ENCODE measurements at regions not wholly inside any gene's neighbourhood (a gene's known extent, or its start where the extent isn't known, plus 50 kb on each side); places are given as distances from the start of the nearest gene placed in this dataset.

DNA sequence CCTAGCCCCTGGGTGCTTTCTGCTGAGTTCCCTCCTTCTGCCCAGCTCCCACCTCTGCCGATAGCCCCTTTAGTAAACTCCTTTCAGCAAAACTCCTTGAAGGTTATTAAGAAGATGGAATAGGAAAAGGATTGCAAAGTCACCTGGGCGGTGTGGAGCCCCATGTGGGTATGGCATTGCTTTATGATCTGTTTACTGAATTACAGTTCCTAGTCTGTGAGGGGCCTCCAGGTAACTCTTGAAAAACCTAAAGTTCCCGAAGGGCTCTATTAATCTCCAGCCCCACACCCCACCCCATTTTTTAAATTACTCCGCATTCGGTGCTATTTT is 116.9 kb upstream of the UXS1 start (continued):
- TF ChIP-seq HMG20B (CRISPR knock-in tag; IDR thresholded peaks at IDR 0.05) (no peak), ZNF311 (CRISPR knock-in tag; IDR thresholded peaks at IDR 0.05) (no peak), RBM22 (IDR thresholded peaks at IDR 0.05; ENCODE audit: low read depth, low read length, poor library complexity, severe bottlenecking) (no peak), CHCHD3 (CRISPR knock-in tag; IDR thresholded peaks at IDR 0.05) (no peak), MYBL2 (IDR thresholded peaks at IDR 0.05; ENCODE audit: low read depth) (no peak), MYBL2 (CRISPR knock-in tag; IDR thresholded peaks at IDR 0.05; ENCODE audit: borderline replicate concordance) (no peak)

DNA sequence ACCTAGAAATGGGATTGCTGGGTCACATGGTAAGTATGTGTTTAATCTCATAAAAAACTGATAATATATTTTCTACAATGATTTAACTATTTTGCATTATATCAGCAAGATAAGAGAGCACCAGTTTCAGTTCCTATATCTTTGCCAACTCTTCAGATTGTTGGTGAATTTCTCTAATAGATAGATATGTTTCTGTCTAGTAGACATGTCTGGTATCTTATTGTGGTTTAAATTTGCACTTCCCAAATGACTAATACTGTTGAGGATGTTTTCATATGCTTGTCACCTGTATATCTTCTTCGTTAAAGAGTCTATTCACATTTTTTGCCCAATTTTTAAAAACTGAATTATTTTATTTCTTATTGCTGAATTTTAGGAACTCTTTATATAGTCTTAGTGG is 113.8 kb upstream of the UXS1 start:
- Histone ChIP-seq H3K4me3 (no peak overlapping the region), H3K36me3 (ENCODE audit: control insufficient read depth, insufficient read depth, low read length) (no peaks in the 10 kb centered on the region), H3K27ac (ENCODE audit: extremely low read depth, low read depth, low read length) (no peak overlapping the region), H3K9me1 (ENCODE audit: control insufficient read depth, insufficient read depth, low read length) (no peaks in the 10 kb centered on the region), H3K27me3 (ENCODE audit: control insufficient read depth in 2 of 2, insufficient read depth in 2 of 2, low read length in 2 of 2) (peaks cover 6 to 27% of the 10 kb centered on the region in 2 experiments; a peak in 4 of 5 replicates), H3K9ac (ENCODE audit: insufficient read depth in 1 of 2, low read depth in 2 of 2, low read length in 2 of 2) (no peak overlapping the region), H3K9me3 (replicated peaks; ENCODE audit: control insufficient read depth, insufficient read depth, low read depth, low read length) (no peaks in the 10 kb centered on the region), H3K79me2 (ENCODE audit: control insufficient read depth, insufficient read depth, low read length) (no peaks in the 10 kb centered on the region), H3K4me2 (ENCODE audit: insufficient read depth, low read length) (no peak overlapping the region), H3K4me1 (replicated peaks in 1 of 2; ENCODE audit: control insufficient read depth in 2 of 2, insufficient read depth in 2 of 2, low read length in 2 of 2) (peaks cover 0 to 4% of the 10 kb centered on the region in 2 experiments; a peak in 1 of 5 replicates), H2AFZ (ENCODE audit: low read depth, low read length) (no peak overlapping the region), H4K20me1 (replicated peaks; ENCODE audit: control insufficient read depth, insufficient read depth, low read length) (no peaks in the 10 kb centered on the region)
- FAIRE-seq (no peak), ATAC-seq (no peak), DNase-seq (ENCODE audit: extremely low read depth in 1 of 4, low spot score in 3 of 4) (no peak)
- in situ Hi-C loops (cut with MboI) = no loop called here
- 0% methylated on average over 1 of the region's 1 CpG for WGBS (ENCODE audit: insufficient coverage, low coverage, missing lambda C conversion rate)
- ChIA-PET CTCF (ENCODE audit: low intra/inter-chr PET ratio) (no interaction called here), POLR2A (no interaction called here)
- intact Hi-C loops (cut with micrococcal nuclease) = no loop called here
- BruUV-seq (replicated peaks) = no TSS peak
- TF ChIP-seq, protein P1, sequence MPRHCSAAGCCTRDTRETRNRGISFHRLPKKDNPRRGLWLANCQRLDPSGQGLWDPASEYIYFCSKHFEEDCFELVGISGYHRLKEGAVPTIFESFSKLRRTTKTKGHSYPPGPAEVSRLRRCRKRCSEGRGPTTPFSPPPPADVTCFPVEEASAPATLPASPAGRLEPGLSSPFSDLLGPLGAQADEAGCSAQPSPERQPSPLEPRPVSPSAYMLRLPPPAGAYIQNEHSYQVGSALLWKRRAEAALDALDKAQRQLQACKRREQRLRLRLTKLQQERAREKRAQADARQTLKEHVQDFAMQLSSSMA (CRISPR knock-in tag; IDR thresholded peaks at IDR 0.05) = no peak
- TF ChIP-seq HNRNPLL (IDR thresholded peaks at IDR 0.05; ENCODE audit: low read depth, low read length, poor library complexity, severe bottlenecking) = no peak
- no peak for TF ChIP-seq STAG1 (CRISPR knock-in tag; IDR thresholded peaks at IDR 0.05; ENCODE audit: borderline replicate concordance)
- TF ChIP-seq ZBTB1 (CRISPR knock-in tag; IDR thresholded peaks at IDR 0.05; ENCODE audit: borderline replicate concordance, low read depth) = no peak
- no peak for TF ChIP-seq ZNF23 (CRISPR knock-in tag; IDR thresholded peaks at IDR 0.05)
- TF ChIP-seq CREB1 (IDR thresholded peaks at IDR 0.05) = no peak
- TF ChIP-seq CREB1 (CRISPR knock-in tag; IDR thresholded peaks at IDR 0.05) = no peak
- no peak for TF ChIP-seq KLF10 (CRISPR knock-in tag; IDR thresholded peaks at IDR 0.05)
- no peak for TF ChIP-seq HDAC8 (tag; IDR thresholded peaks at IDR 0.05)
- TF ChIP-seq MBD2 (IDR thresholded peaks at IDR 0.05; ENCODE audit: borderline replicate concordance, low read depth) = no peak
- TF ChIP-seq, protein P2, sequence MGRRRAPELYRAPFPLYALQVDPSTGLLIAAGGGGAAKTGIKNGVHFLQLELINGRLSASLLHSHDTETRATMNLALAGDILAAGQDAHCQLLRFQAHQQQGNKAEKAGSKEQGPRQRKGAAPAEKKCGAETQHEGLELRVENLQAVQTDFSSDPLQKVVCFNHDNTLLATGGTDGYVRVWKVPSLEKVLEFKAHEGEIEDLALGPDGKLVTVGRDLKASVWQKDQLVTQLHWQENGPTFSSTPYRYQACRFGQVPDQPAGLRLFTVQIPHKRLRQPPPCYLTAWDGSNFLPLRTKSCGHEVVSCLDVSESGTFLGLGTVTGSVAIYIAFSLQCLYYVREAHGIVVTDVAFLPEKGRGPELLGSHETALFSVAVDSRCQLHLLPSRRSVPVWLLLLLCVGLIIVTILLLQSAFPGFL (CRISPR knock-in tag; IDR thresholded peaks at IDR 0.05) = no peak
- TF ChIP-seq CBFA2T3 (IDR thresholded peaks at IDR 0.05) = no peak
- TF ChIP-seq, protein P3, sequence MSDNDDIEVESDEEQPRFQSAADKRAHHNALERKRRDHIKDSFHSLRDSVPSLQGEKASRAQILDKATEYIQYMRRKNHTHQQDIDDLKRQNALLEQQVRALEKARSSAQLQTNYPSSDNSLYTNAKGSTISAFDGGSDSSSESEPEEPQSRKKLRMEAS (CRISPR knock-in tag; IDR thresholded peaks at IDR 0.05) = no peak
- no peak for TF ChIP-seq RFX1 (IDR thresholded peaks at IDR 0.05)
- TF ChIP-seq GABPB2 (CRISPR knock-in tag; conservative IDR thresholded peaks at IDR 0.05) = no peak
- TF ChIP-seq, protein P4, sequence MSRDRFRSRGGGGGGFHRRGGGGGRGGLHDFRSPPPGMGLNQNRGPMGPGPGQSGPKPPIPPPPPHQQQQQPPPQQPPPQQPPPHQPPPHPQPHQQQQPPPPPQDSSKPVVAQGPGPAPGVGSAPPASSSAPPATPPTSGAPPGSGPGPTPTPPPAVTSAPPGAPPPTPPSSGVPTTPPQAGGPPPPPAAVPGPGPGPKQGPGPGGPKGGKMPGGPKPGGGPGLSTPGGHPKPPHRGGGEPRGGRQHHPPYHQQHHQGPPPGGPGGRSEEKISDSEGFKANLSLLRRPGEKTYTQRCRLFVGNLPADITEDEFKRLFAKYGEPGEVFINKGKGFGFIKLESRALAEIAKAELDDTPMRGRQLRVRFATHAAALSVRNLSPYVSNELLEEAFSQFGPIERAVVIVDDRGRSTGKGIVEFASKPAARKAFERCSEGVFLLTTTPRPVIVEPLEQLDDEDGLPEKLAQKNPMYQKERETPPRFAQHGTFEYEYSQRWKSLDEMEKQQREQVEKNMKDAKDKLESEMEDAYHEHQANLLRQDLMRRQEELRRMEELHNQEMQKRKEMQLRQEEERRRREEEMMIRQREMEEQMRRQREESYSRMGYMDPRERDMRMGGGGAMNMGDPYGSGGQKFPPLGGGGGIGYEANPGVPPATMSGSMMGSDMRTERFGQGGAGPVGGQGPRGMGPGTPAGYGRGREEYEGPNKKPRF (IDR thresholded peaks at IDR 0.05; ENCODE audit: low read depth, low read length) = no peak

Data from K562 (cell line).